ENCODE measurements at regions not wholly inside any gene's neighbourhood (a gene's known extent, or its start where the extent isn't known, plus 50 kb on each side); places are given as distances from the start of the nearest gene placed in this dataset.

DNA sequence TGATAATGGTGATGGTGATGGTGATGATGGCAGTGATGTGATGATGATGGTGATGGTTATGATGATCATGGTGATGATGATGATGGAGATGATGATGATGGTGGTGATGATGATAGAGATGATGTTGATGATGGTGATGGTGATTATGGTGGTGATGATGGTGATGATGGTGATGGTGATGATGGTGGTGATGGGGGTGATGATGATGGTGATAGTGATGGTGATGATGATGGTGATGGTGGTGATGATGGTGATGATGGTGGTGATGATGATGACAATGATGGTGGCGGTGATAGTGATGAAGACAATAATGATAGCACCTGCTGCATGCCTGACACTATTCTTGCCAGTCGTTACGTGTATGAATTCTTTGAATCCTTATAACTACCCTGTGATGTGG lies 317.9 kb upstream of the AJAP1 start:
- DNase-seq: no peak

GRCh38 chr1:4341421-4341820 lies 313.0 kb upstream of the AJAP1 start:
- no peak for DNase-seq

- peak in 1 of 3 experiments; percentile 23 for DNase-seq
These were observed 310.2 kb upstream of the AJAP1 start for GRCh38 chr1:4344065-4344732.

DNA sequence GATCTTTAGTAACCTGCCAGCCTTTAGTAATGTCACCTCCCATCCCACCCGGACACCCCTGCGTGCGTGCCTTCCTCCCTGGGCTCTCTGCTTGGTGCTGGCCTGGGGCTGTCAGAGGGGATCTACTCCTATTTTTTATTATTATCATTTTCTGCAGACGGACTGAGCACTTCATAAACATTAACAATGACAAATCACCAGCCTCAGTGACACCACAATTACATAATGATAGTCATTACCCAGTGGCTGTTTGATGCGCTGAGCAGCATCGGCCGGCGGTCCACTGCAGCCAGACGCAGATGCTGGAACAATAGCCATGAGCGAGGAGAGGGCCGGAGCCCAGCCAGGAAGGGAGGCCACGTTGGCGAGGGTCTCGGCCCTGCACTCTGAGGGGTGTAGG lies 309.3 kb upstream of the AJAP1 start:
- peak in 2 of 3 experiments; percentile 2 to 34 for DNase-seq

- DNase-seq: no peak
These were observed 308.3 kb upstream of the AJAP1 start for GRCh38 chr1:4346131-4346530.

DNA sequence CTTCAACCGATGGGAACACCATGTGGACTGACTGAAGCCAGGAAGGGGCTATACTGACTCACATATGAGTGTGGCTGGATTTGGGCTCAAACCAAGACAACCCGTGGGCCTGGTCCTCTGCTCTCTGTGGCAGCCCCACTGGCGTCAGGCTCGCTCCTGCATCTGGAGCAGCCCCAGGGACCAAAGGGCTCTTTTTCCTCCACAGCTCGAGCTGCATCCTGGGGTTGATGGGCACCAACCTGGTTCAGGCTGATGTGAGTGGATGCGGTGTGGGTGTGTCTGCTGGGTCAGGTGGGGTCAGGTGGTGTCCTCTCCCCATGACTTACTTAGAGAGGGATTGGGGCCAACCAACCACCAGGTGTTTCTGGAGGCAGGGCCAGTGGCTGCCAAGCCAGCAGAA lies 303.0 kb upstream of the AJAP1 start:
- no peak for DNase-seq

DNA sequence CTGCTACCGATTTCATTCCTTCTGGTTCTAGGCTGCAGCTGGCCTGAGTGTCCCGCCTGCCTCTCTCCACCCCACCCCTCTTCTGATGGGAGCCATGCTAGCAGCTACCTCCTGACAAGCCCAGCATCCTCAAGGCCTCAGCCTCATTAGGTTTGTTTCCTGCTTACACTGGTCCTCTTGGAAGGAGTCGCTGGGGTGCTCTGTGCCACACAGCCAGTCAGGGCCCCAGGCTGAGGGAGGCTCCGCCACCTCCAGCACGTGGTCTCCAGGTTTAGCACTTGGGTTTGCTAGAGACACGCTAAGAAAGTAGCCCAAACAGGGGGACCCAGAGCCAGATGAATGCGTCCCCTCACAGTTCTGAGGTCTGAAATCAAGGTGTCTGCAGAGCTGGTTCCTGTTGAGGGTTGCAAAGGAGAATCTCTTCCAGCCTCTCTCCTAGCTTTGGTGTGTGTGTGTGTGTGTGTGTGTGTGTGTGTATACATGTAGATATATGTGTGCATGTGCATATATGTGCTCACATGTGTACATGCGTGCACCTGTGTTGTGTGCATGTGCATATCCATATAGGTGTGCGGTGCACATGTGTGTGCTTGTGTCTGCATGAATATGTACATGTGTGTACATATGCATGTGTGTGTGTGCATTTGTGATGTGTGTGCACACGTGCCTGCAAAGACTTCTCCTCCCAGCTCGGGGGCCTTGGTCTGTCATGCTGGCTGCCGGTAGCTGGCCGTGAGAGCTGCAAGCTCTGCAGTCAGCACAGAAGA lies 301.1 kb upstream of the AJAP1 start:
- no peak for DNase-seq

DNA sequence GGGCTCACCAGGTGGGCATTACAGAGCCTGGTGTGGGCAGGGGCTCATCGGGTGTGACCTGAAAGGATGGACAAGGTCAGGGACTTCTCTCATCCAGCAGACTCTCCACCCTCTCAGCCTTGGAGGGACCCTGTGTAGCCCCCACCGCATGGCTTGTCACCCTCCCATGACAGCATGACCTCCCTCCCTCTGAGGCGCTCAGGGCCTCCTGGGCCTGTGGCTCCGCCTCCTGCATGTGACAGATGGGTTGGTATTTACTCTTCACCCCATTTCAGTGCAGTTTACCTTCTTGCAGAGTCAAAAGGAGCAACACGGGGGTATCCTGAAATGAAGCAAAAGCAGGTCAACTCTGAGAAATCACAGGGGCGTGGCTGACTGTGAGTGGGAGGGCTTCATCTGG lies 298.6 kb upstream of the AJAP1 start:
- no peak for DNase-seq

- DNase-seq: no peak
These were observed 291.9 kb upstream of the AJAP1 start for GRCh38 chr1:4362314-4363044.

- no peak for DNase-seq
These were observed 288.3 kb upstream of the AJAP1 start for GRCh38 chr1:4366091-4366490.

DNA sequence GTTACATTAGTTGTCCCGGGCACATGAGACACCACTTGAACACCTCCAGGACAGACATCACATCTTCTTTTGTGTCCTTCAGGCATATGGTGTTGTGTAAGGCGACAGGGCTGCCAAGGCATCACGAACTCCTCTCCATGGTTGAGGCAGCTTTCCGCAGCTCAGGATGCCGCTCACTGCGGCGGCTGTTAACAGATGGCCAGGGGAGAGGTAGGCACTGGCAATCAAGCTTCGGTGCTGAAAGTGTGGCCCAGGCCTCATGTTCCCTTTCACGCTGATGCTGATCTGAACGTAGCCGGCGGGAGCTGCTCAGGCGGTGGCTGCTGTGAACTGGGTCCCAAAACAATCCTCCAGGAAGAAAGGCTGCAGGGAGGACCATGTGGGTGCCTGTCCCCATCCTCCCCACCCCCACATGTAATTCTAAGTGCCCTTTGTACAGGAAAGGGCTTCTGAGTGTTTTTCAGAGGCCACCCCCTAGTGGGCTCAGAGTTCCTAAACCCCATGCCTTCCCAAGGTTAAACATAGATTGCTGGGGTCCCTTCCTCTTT lies 287.1 kb upstream of the AJAP1 start:
- no peak for DNase-seq

DNA sequence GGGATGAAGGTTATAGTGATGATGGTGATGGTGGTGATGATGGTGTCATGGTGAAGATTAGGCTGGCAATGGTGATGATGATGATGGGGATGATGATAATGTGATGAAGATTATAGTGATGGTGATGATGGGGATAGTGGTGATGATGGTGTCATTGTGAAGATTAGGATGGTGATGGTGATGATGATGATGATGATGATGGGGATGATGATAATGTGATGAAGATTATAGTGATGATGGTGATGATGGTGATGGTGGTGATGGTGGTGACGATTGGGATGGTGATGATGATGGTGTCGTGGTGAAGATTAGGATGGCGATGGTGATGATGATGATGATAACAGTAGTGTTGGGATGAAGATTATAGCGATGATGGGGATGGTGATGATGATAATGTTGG lies 285.1 kb upstream of the AJAP1 start:
- DNase-seq: no peak

- DNase-seq: no peak
These were observed 282.6 kb upstream of the AJAP1 start for GRCh38 chr1:4371849-4372248.

- no peak for DNase-seq
These were observed 278.6 kb upstream of the AJAP1 start for GRCh38 chr1:4375812-4376211.

DNA sequence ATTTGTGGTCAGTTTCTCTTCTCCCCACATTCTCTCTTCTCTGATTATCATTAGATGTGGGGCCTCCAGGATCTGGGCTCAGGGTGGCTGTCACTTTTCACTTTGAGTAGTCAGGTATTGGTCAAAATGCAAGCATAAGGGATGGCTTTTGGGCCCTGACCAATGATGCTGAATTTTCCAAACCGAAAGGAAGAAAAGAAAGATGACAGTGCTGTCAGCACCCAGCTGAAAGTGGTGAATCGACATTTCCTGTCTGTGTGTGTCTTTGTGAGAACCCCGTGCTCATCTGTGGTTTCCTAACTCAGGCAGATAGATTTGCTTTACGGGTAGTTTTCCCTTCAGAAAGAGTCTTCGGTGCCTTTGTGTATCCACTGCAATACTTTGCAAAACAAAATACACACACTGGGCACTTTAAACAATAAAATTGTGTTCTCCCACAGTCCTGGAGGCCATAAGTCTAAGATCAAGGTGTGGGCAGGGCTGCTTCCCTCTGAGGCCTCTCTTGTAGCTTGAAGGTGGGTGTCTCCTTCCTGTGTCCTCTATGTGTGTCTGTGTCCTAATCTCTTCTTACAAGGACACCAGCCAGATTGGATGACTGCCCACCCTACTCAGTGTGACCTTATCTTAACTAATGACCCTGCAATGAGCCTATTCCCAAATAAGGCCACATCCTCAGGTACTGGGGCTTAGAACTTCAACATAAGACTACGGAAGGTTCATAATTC lies 274.8 kb upstream of the AJAP1 start:
- DNase-seq: no peak

GRCh38 chr1:4380564-4381168 lies 273.7 kb upstream of the AJAP1 start:
- no peak for DNase-seq

- no peak for DNase-seq
These were observed 261.2 kb upstream of the AJAP1 start for GRCh38 chr1:4393191-4393590.

- DNase-seq: no peak
These were observed 260.0 kb upstream of the AJAP1 start for GRCh38 chr1:4394366-4394765.

GRCh38 chr1:4395158-4395557 lies 259.3 kb upstream of the AJAP1 start:
- no peak for DNase-seq

DNA sequence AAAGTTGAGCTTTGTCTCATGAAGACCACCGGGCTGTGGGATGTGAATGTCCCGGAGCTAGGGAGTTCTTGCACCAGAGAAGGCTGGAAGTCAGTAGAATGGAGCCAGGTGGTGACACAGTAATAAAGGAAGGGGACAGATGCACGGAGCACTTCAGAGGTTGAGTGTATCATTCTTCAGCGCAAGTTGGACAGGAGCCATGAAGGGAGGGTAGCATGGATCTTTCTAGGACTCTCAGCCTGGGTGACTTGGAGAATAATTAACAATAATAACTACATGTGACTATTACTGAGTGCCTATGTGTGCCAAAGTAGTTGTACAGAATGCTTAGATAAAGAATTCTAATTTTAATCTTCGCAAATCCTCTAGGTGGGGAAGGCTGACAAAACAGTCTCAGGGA lies 258.7 kb upstream of the AJAP1 start:
- peak in 2 of 3 experiments; percentile 18 to 38 for DNase-seq

- DNase-seq: peak in 2 of 3 experiments; percentile 17 to 25
These were observed 257.9 kb upstream of the AJAP1 start for GRCh38 chr1:4396551-4396950.

- DNase-seq: peak; percentile 9 to 63 (median 11)
These were observed 257.2 kb upstream of the AJAP1 start for GRCh38 chr1:4397196-4397595.

All from NCI-H1417 (cell line).